CD4-positive, alpha-beta T cell treated with Interleukin-17A for 1 hour (primary cell): ENCODE measurements at regions not wholly inside any gene's neighbourhood (a gene's known extent, or its start where the extent isn't known, plus 50 kb on each side); places are given as distances from the start of the nearest gene placed in this dataset.
"Not testable (repeated sequence)": the region's sequence is repeated elsewhere in the genome, so short reads cannot be mapped to it uniquely, and the experiment has no call there.

Source experiments
- DNase-seq: peaks from one replicate; pipeline ENCODE4 v3.0.0-alpha.2; 2020

DNA sequence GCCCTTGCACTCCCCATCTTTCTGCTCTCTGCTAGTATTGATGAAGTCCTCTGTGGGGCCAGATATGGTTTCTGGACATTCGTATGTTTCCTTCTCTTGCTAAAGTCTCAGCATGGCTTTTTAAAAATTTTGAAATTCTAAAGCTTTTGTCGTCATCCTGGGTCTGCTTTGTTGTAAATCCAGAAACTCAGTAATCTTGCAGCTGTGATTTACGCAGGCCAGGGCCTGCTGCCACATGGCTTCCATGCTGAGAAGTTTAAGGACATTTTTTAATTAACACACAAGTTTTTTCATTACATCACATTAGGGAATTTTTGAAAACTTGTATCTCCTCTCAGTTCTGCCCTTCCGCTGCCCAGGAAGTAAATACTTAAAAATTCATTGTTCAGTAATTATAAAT, 686.1 kb upstream of the IGFBP3 start:
- DNase-seq: no peak

DNA sequence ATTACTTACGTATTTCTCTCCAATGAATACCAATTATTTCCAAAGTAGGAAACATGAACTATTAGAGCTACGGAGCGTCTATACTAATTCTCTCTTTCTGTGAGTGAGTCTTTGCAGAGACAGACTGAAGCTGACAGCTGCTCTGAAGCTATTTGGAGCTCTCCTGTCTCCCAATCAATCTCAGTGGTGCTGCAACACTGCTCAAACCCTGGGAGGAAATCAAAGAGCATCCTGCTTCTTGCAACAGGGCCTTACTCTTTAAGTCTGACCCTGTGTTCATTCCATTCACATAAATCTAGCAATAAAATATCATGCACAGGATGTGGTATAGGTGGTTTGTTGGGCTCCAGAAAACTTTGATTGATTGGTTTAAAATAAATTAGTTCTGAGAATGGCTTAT, 685.7 kb upstream of the IGFBP3 start:
- DNase-seq: no peak

DNA sequence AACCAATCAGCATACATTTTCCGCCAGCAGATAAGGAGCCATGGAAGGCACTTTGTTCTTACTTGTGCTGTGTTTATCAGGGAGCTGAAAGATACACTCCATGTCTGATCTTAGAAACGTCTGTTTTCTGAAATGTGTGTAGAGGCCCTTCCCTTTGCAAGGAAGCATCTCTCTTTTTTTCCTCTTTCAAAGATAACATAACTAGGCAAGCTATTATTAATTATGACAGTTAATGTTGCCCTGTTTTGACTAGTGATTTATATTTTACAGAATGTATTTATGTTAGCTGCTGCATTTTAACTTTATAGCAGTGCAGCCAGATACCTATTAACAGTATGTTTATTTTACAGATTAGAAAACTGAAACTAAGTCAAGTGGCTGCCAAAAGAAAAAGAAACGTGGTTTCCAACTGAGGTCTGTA, 683.2 kb upstream of the IGFBP3 start:
- no peak for DNase-seq

DNA sequence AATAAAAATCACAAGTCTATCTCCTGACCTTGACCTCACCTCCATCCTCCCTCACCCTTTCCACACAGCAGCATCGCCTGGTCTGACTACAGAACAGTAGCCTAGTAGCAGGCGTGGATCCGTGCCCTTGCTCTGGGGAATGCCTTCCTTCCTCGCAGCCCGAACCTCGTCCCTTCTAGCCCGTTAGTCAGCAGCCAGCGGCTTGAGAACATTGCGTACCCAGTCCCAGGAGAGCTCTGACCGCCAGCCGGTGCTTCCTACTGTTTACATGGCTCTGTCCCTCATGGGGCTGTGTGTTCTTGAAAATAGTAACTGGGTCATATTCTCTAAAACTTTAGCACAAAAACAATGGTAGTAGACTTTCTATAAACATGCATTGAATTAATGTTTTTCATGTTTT, 682.7 kb upstream of the IGFBP3 start:
- no peak for DNase-seq

DNA sequence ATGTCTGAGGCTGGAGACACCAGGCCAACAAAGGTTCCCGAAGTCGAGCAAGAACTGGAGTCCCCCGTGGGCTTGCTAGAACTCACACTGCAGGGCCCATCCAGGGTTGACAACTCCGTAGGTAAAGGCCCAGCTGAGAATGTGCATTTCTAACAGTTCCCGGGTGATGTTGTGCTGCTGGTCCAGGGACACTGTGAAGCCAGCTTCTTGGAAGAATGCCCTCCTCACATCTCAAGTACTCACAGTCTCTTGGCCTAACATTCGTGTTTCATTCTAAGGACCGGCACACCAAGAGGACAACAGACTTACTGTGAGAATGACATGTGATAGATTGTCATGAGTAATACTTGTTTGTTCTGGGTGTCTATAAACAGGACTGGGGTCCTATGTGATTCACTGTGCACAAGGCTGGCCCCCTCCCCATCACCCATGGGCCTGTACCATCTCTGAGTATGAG, 682.3 kb upstream of the IGFBP3 start:
- no peak for DNase-seq

DNA sequence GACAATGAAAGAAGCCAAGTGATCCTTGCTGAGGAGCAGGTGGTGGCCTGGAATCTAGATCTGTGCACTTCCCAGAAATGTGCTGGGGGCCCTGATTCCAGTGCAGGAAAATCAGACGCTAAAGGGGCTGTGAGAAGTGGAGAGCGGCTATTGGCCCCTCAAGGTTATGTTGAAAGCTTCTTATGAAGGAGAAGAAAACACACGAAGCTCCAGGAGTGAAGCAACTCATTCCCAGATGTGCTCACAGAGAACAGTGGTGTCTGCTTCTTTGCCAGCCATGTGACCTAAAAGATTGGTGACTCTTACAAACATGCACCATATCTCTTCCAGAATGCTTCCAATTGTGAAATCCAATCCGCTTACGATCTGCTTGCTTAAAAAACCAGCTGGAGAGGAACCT, 679.3 kb upstream of the IGFBP3 start:
- DNase-seq: no peak

DNA sequence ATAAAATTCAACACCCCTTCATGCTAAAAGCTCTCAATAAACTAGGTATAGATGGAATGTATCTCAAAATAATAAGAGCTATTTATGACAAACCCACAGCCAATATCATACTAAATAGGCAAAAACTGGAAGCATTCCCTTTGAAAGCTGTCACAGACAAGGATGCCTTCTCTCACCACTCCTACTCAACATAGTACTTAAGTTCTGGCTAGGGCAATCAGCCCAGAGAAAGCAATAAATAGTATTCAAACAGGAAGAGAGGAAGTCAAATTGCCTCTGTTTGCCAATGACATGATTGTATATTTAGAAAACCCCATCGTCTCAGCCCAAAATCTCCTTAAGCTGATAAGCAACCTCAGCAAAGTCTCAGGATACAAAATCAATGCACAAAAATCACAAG, 673.8 kb upstream of the IGFBP3 start:
- not testable (repeated sequence) for DNase-seq

DNA sequence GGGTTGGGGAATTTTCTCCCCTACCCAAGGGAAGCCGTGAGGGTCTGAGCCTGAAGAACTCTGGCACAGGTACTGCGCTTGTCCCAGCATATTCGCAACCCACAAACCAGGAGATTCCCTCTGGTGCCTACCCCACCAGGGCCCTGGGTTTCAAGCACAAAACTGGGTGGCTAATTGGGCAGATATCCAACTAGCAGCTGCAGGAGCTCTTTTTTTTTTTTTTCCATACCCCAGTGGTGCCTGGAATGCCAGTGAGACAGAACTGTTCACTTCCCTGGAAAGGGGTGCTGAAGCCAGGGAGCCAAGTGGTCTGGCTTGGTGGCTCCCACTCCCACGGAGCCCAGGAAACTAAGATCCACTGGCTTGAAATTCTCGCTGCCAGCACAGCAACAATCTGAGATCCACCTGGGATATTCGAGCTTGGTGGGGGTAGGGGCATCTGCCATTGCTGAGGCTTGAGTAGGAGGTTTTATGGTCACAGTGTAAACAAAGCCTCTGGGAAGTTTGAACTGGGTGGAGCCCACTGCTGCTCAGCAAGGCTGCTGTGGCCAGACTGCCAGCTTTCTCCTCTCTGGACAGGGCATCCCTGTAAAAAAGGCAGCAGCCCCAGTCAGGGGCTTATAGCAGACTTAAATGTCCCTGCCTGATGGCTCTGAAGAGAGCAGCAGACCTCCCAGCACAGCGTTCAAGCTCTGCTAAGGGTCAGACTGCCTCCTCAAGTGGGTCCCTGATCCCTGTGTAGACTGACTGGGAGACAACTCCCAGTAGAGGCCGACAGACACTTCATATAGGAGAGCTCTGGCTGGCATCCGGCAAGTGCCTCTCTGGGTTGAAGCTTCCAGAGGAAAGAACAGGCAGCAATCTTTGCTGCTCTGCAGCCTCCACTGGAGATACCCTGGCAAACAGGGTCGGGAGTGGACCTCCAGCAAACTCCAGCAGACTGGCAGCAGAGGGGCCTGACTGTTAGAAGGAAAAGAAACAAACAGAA, 670.1 kb upstream of the IGFBP3 start:
- DNase-seq: not testable (repeated sequence)

DNA sequence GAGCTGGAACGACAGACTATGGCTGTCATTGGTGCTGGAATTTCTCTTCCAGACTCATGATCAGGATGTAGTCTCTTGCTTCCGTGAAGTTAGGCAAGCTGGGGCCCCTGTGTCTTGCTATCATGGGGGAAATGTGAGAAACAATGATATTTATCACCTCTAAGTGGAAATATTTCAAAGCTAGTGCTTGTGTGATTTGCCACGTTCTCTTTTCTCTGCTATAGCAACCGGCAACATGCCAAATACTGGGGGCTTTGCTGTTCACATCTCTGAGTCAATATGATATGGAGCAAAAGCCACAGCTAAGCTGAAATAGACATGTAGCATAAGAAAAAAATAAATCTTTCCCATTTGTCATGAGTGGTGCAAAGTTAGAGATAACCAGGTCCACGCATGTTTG, 668.2 kb upstream of the IGFBP3 start:
- DNase-seq: no peak

DNA sequence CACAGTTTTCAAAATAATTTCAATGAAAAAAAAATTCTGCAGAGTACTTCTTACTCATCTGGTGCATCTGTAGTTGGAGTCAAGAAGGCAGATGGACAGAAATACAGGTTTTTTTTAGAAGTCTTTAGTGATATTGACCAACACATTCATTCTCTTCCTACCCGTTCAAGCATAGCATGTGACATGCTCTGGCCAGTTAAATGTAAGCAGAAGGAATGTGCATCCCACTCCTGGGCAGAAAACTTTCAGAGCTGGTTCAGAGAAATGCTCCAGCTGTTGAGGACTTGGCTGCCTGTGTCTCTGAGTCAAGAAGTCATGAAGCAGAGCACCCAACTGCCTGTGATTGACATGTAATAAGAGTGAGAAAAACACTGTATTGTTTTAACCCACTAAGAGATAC, 665.3 kb upstream of the IGFBP3 start:
- no peak for DNase-seq

DNA sequence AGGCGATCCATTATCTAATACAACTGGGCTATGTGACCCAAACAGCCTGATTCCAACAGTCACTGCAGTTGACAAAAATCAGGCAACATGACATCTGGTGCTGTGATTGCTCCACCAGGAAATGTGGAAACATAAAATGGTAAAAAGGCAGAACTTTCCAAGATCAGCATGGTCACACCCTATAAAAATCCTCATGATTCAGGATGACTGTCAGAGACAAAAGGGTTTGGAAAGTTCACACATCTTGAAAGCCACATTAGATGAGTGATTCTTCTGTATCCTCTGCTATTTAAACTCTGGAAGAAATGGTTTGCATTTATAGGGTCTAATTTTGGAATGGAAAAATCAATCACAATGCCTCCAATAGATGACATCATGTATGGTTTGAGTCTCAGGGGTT, 662.6 kb upstream of the IGFBP3 start:
- DNase-seq: no peak

DNA sequence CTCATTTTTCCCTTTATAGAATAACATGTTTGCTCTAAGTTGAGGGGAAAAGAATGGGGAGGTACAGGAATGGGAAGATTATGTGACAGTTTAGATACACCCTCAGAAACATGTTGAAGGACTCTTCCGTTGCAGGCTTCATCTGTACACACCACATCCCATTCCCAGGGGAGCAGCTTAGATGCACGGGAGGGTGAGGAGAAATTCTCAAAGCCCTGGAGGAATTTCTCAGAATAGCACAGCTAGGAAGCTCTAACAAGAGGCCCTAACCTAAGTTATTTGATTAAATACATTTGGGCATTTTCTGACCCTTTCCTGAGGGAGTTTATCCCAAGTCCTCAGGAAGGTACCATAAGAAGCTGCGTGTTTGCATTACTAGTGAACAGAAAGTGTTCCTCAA, 660.2 kb upstream of the IGFBP3 start:
- DNase-seq: no peak

DNA sequence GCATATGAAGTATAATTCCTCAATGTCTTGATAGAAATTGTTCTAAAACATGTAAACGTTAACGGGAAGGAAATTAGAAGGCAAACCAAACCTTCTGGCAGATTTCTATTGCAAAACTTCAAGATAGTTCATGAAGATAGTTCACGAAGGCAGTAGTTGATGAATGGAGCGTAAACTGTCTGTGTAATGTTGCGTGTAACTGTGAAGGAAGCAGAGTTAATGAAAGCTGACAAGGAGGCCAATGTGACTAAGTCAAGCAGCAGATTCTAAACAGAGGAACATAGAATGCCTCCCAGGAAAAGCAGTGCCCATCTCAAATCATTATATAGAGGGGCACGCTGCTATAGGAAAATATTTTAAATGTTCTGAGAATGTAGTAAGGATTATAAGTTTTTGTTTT, 659.7 kb upstream of the IGFBP3 start:
- no peak for DNase-seq

DNA sequence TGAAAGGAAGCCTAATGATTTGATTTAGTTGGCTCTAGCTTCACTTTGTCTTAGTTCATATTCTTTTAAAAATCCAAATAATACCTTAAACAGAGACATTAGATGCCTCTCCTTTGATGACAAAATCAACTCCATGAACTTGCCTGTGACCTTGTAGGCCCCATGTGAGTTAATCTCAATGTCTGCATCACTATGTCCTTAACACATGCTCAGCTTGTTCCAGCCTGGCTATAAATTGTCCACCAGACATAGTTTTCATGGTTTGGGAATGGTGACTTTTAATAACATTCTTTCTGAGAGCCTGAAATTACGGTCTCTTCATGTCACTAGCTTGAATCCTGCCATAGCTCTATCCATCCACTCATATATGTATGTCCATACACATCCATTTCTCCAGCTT, 656.3 kb upstream of the IGFBP3 start:
- DNase-seq: no peak

DNA sequence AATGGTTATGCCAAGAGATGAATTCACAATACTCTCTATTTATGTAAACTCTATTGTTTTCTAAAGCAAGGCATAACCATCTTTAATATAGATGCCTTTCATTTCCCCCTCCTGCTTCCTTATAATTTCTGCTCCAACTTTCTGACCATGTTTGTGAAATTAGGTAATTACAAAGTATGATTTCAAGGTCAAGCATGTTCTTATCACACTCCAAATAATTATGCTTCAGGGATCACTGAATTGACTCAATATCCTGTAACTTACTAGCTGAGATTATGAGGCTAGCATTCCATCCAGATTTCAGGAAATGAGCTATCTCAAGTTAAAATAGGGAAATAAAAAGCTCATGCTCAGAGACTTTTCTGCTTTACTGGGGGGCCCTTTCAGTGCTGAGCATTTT, 655.9 kb upstream of the IGFBP3 start:
- no peak for DNase-seq

DNA sequence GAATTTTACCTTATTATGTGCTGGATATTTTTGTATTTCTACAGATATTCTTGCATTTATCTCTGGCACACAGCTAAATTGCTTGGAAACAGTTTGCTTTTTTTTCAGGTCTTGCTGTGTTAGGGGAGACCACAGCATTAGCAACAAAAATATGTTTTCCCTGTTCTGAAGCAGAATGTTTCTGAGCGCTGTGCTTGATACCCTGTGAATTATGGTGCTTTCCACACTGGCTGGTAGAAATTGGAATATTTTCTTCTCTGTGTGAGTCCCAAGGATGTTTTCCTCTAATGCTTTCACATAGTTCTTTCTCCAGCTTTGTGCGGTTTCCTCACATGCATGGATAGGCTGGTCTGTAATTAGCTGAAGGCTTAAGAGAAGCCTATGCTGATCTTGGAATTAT, 651.6 kb upstream of the IGFBP3 start:
- no peak for DNase-seq

DNA sequence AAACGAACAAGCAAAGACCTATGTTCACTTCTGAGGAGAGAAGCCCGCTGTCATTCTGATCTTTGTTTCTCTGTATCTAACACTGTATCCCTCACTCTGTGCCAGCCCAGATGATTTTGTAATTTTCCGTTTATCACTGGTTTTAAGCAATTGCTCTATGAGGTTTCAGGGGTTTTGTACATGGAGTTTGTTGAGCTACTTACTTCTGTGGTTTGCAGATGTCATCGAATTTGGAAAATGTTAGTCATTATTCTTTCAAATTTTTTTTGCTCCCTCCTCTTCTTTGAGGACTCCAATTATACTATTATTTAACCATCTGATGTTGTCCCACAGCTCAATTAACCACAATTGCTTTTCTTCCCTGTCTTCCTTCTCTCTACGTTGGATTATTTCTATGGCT, 650.9 kb upstream of the IGFBP3 start:
- no peak for DNase-seq

DNA sequence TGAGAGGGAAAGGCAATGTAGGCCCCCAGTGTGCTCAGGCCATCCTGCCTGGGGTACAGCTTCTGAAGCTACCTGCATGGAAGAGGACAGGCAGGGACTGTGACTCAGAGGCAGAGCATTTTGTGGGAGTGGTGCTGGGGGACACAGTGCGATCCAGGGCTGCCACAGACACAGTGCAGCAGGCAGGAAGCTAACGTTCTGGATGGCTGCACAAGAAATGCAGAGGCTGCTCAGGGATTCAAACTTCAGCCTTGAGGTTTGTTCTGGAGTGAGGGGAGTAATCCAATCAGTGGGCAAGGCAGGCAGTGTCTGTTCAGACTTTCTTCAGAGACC, 648.0 kb upstream of the IGFBP3 start:
- DNase-seq: no peak

DNA sequence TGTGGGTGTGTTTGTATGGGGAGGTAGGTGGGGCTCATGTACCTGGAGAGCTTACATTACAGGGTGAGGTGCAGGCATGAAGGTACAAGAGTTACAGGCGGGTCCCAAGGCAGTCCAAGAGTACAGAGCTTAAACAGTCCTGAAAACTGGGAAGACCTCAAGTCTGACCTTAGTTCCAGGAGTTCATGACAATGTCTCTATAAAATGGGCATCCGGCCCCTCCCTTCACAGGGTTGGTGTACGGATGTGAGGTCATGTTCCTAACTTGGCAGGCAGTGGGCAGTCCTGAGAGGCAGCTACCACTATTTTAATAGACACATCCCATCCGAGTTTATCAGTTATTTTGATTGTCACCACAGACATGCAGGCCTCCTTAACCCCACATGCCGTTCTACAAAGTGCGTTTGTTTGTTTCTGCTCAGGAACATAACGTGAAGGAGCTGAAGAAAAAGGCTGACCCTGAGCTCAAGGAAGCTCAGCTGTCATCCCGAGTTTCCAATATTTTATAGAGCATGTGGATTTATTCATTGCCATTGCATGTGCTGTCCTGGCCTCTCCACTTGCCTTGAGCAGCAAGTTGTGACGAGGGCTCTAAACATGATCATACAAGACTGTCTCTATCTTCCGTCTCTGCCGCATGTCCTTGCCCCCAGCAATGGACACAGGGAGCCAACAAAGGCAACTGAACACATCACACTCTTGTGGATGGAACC, 647.5 kb upstream of the IGFBP3 start:
- no peak for DNase-seq

DNA sequence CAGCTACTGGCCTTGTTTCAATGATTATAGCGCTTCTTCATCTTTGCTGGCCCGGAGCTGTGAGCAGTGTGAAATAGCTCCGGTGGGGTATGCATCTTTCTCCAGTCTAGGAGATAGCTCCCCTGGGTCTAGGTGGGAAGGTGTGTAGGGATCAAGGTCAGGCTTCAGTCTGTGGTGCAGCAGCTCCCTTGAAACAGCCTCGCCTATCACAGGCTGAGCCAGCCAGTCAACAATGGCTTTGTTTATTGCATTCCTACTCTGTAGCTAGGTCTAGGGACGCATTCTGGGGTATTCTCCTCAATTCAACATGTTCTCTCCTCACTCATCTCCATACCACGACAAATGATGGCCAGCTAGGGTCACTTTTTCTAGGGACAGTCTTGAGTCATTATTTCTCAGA, 646.8 kb upstream of the IGFBP3 start:
- DNase-seq: no peak

DNA sequence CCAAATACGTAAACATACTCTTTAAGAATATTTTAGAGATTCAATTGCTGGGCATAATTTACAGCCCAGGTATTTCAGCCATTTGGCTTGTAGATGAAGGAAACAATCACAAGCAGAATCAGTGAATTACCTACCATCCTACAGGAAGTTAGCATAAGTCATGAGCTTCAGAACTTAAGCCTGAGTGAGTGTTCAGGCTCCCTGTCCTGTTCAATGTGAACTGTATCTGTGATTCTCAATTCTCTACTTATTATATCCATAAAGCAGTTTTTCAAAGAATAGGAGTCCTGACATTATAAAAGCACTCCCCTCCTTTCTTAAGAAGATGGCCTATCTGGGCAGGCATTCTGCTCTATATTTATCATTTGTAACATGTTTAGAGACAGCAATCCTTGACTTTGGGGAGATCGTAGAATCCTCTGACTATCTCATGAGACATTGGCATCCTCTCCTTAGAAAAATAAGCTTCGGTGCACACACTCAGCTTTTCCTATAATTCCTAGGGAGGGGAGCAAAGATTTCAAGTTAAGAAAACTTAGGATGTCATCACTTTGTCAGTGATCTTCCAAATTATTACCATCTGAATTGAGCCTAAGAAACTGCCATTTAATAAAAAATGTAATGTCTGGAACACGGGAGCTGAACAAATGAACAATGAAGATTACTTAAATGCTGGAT, 645.2 kb upstream of the IGFBP3 start:
- DNase-seq: no peak

DNA sequence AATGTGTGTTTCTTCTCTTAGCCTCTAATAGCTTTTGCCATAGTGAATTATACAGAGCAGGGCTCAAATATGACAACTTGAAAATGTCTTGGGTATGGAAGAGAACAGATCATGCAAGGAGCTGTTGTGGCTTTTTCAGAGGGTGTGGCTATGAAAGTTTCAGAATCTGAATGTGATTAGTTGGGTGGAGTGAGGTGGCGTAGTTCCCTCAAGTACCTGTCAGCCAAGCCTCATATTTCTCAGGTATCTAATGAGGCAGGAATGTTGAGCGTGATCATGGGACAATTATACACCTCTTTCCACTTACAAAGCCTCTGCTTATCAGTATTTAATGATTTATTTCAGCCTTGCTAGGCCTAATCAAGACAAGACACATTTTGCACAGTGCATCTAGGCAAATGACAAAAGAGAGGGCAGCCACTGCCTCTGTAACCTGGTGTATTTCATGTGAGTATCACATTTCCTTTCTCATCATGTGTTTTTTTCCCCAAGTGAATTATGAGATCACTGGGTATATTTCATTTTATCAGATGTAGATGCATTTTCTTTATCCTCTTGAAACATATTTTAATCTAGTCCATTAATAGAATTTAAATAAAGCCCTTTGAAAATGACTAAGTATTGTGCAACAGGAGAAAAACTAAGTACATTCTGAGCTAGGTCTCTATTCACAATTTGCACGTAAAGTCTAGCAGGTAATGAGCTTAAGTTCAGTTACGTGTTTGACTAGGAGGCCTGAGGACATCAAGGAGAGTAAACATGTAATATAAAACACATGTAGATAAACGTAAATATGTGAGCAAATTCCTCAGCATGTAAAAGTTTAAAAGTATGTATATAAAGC, 644.4 kb upstream of the IGFBP3 start:
- DNase-seq: no peak
